Right lobe of liver (tissue), 4 donors: ENCODE measurements at regions not wholly inside any gene's neighbourhood (a gene's known extent, or its start where the extent isn't known, plus 50 kb on each side); places are given as distances from the start of the nearest gene placed in this dataset.

Source experiments
- POLR2A ChIP-seq: fragments of 450-650 bp; IDR thresholded peaks from one replicate; pipeline ENCODE4 v1.6.1; 2017; ENCODE audit warnings: antibody characterized with exemption, mild to moderate bottlenecking
- TF ChIP-seq, protein P1 (sequence below), 4 donors: fragments of 200-600 bp in 3 of 4; fragments of 450-650 bp in 1 of 4; IDR thresholded peaks; one replicate each; pipeline versions ENCODE4 v1.5.1 to v1.8.0; 2016 to 2022; ENCODE audit warnings: antibody characterized with exemption in 4 of 4, mild to moderate bottlenecking in 2 of 4
- donor health status: DM: no; HTN: no; CAD: no.
- donor health status: DM: no; HTN: no; CAD: no.
- donor health status: DM: no; HTN: yes; CAD: no.

DNA sequence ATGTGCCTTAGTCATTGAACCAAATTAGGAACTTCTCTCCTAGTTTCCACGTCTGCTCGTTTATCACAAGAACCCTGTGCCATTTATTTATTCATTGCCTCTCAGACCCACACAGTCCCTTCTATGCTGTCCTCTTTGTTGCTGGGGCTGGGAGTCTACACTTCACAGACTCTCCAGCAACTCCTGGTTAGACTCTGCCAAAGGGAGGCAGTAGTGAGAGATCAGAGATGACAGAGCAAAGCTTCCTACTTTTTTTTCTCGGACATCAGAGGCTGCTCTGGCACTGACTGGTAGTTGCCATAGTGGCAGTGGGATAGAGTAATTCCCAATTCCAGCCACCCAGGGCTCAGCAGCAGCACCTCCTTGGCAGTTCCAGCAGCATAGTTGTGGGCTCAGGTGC is 277.5 kb downstream of the BCL11A start:
- TF ChIP-seq, protein P1, sequence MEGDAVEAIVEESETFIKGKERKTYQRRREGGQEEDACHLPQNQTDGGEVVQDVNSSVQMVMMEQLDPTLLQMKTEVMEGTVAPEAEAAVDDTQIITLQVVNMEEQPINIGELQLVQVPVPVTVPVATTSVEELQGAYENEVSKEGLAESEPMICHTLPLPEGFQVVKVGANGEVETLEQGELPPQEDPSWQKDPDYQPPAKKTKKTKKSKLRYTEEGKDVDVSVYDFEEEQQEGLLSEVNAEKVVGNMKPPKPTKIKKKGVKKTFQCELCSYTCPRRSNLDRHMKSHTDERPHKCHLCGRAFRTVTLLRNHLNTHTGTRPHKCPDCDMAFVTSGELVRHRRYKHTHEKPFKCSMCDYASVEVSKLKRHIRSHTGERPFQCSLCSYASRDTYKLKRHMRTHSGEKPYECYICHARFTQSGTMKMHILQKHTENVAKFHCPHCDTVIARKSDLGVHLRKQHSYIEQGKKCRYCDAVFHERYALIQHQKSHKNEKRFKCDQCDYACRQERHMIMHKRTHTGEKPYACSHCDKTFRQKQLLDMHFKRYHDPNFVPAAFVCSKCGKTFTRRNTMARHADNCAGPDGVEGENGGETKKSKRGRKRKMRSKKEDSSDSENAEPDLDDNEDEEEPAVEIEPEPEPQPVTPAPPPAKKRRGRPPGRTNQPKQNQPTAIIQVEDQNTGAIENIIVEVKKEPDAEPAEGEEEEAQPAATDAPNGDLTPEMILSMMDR (IDR thresholded peaks at IDR 0.05), result no peak
- no peak for TF ChIP-seq POLR2A
